ENCODE measurements at regions not wholly inside any gene's neighbourhood (a gene's known extent, or its start where the extent isn't known, plus 50 kb on each side); places are given as distances from the start of the nearest gene placed in this dataset.

- H3K27me3 ChIP-seq (replicated peaks; ENCODE audit: insufficient read depth) = no peaks in the 10 kb centered on the region
- TF ChIP-seq CTCF (IDR thresholded peaks at IDR 0.05) = no peak
- H3K4me3 ChIP-seq = no peak overlapping the region
- H3K4me1 ChIP-seq (ENCODE audit: control insufficient read depth in 1 of 2, low read depth in 2 of 2) = no peaks in the 10 kb centered on the region
- no peak for DNase-seq (ENCODE audit: low spot score)
- H3K9me3 ChIP-seq = no peaks in the 10 kb centered on the region
- no peak for ATAC-seq (ENCODE audit: insufficient number of reproducible peaks, low FRiP score, low read depth)
- no peak overlapping the region for H3K27ac ChIP-seq
- no peaks in the 10 kb centered on the region for H3K36me3 ChIP-seq
Observed at GRCh38 chr2:7264791-7265190, 347.6 kb downstream of the RNF144A start.

DNA sequence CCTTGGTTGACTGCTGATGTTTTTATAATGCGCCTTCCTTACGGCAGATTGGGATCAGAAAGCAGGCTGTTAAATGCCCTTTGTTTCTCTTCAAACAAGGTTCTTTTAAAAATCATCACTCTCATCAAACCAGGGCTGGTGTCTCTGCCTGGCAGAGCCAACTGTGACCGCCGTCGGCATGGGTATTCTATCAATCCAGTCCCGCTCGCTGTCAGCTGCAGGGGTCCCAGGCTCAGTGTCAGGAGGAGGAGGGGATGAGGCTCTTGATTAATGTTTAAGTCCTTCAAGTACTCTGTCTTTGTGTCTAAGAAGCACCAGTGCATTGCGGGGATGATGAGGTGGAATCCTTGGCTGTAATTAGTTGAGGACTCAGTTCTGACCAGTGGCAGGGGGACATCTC lies 348.1 kb downstream of the RNF144A start:
- Histone ChIP-seq H3K36me3 (no peaks in the 10 kb centered on the region), H3K27ac (no peak overlapping the region), H3K4me3 (no peak overlapping the region), H3K27me3 (replicated peaks; ENCODE audit: insufficient read depth) (no peaks in the 10 kb centered on the region), H3K4me1 (ENCODE audit: control insufficient read depth in 1 of 2, low read depth in 2 of 2) (no peaks in the 10 kb centered on the region), H3K9me3 (no peaks in the 10 kb centered on the region)
- DNase-seq (ENCODE audit: low spot score) = no peak
- ATAC-seq (ENCODE audit: insufficient number of reproducible peaks, low FRiP score, low read depth) = no peak
- TF ChIP-seq CTCF (IDR thresholded peaks at IDR 0.05) = no peak

DNA sequence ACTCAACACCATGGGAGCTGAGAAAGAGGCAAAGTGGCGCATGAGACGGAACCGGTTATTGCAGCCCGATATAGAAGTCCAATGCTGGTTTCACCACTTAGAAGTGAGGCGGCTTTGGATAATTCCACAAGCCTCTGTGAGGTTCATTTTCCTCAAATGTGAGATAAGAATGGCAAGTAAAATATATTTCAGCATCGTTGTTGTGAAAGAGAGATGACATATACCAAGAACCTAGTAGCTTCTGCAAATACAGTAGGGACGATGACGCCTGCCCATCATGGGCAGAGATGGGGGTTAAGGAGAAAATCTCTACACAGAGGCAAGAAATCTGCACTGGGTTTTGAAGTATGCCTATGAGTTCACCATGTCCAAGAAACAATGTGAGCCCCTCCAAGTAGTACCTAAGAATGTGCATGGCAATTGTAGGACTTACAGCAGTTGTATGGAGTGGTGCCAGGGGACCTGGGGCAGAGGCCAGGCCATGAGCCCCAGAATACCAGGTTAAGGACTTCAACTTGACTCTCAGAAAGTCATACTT lies 352.0 kb downstream of the RNF144A start:
- DNase-seq (ENCODE audit: low spot score) (no peak), ATAC-seq (ENCODE audit: insufficient number of reproducible peaks, low FRiP score, low read depth) (no peak)
- H3K27ac ChIP-seq = no peak overlapping the region
- no peak overlapping the region for H3K4me3 ChIP-seq
- no peaks in the 10 kb centered on the region for H3K4me1 ChIP-seq (ENCODE audit: control insufficient read depth in 1 of 2, low read depth in 2 of 2)
- H3K9me3 ChIP-seq = no peaks in the 10 kb centered on the region
- no peaks in the 10 kb centered on the region for H3K27me3 ChIP-seq (replicated peaks; ENCODE audit: insufficient read depth)
- no peak for TF ChIP-seq CTCF (IDR thresholded peaks at IDR 0.05)
- no peaks in the 10 kb centered on the region for H3K36me3 ChIP-seq

DNA sequence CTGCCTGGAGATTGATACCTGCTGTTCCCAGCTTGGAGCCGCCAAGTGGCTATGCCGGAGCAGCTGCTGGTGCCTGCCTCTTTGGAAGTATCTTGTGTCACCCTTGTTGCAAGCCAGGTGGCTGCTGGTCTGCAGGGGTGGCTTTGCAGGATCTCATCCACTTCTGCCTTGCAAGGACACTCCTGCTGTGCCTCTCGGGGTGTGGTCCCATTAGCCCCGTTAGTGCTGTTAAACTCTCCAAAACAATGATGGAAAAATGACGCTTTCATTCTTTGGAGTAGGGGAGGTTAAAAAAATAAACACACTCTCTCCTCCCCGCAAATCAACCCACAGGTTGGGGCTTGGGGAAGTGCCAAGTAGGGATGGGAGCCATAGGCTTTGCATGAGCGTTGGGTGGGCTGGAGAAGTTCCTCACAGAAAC lies 352.8 kb downstream of the RNF144A start:
- H3K27ac ChIP-seq = no peak overlapping the region
- no peak for TF ChIP-seq CTCF (IDR thresholded peaks at IDR 0.05)
- no peak overlapping the region for H3K4me3 ChIP-seq
- H3K9me3 ChIP-seq = no peaks in the 10 kb centered on the region
- DNase-seq (ENCODE audit: low spot score) (no peak), ATAC-seq (ENCODE audit: insufficient number of reproducible peaks, low FRiP score, low read depth) (no peak)
- no peaks in the 10 kb centered on the region for H3K36me3 ChIP-seq
- H3K27me3 ChIP-seq (replicated peaks; ENCODE audit: insufficient read depth) = no peaks in the 10 kb centered on the region
- no peaks in the 10 kb centered on the region for H3K4me1 ChIP-seq (ENCODE audit: control insufficient read depth in 1 of 2, low read depth in 2 of 2)

- TF ChIP-seq CTCF (IDR thresholded peaks at IDR 0.05) = no peak
- ATAC-seq (ENCODE audit: insufficient number of reproducible peaks, low FRiP score, low read depth) = no peak
- DNase-seq (ENCODE audit: low spot score) = no peak
Observed at GRCh38 chr2:7272210-7272609, 355.0 kb downstream of the RNF144A start.

More at GRCh38 chr2:7272210-7272609, 355.0 kb downstream of the RNF144A start:
- Histone ChIP-seq H3K4me3 (no peak overlapping the region), H3K4me1 (ENCODE audit: control insufficient read depth in 1 of 2, low read depth in 2 of 2) (no peaks in the 10 kb centered on the region), H3K27ac (no peak overlapping the region), H3K27me3 (replicated peaks; ENCODE audit: insufficient read depth) (no peaks in the 10 kb centered on the region), H3K9me3 (no peaks in the 10 kb centered on the region), H3K36me3 (no peaks in the 10 kb centered on the region)

All from thoracic aorta (tissue), 2 donors.